HepG2 (cell line): ENCODE measurements at regions not wholly inside any gene's neighbourhood (a gene's known extent, or its start where the extent isn't known, plus 50 kb on each side); places are given as distances from the start of the nearest gene placed in this dataset.

Experiments
- ATAC-seq: fragments of 200-7000 bp; cut with Tn5 transposase; 3 replicates; pipeline ENCODE4 v1.9.1; 2020; ENCODE audit warnings: mild to moderate bottlenecking, moderate library complexity
- BruUV-seq: library from RNA; stranded (reverse); fragments of 400-500 nt; replicated peaks from 2 replicates; lab custom pipeline; 2021; lab: Mats Ljungman, UMichigan
- CTCF ChIA-PET: fragments of 300-600 bp; formaldehyde crosslinking; extraction: SDS; loops from one replicate; lab custom pipeline; 2021; ENCODE audit warnings: low total read pairs, inconsistent platforms, low intra/inter-chr PET ratio; lab: Yijun Ruan, JAX
- POLR2A ChIA-PET: fragments of 350-600 bp; sonication (Branson Sonifier 250); formaldehyde crosslinking; loops from one replicate; lab custom pipeline; 2020; ENCODE audit warnings: antibody characterized with exemption, inconsistent platforms; lab: Yijun Ruan, JAX
- DNase-seq: peaks from one replicate; pipeline ENCODE4 v3.0.0-alpha.2; 2015; ENCODE audit warnings: low spot score
- FAIRE-seq: peaks from 3 replicates; lab custom pipeline; 2011; peaks lifted over from hg19 to GRCh38; lab: Jason Lieb, UNC
- H2AFZ ChIP-seq: one replicate; pipeline ENCODE4 v1.6.1; 2011; ENCODE audit warnings: low read length, inconsistent platforms
- H3K27ac ChIP-seq: fragments of 300-600 bp; 3 replicates; pipeline ENCODE4 v1.8.0; 2011; ENCODE audit warnings: mixed run types, mild to moderate bottlenecking, mixed read lengths, low read length, inconsistent platforms; ENCODE audit not compliant: insufficient read depth; ENCODE audit errors: extremely low read length
- H3K27me3 ChIP-seq, 2 experiments: fragments of 200-600 bp in 1 of 2; 2 replicates in 1 of 2; 3 replicates in 1 of 2; pipeline versions ENCODE4 v1.6.0 to v1.8.0; 2011; ENCODE audit warnings: low read length in 2 of 2, mild to moderate bottlenecking in 2 of 2, moderate library complexity in 2 of 2, inconsistent platforms in 1 of 2; ENCODE audit not compliant: insufficient read depth in 2 of 2, control insufficient read depth in 1 of 2
- H3K36me3 ChIP-seq, 2 experiments: fragments of 200-600 bp in 1 of 2; replicated peaks in 1 of 2; 2 replicates in 1 of 2; 3 replicates in 1 of 2; pipeline versions ENCODE4 v1.5.1 to v1.8.0; 2011; ENCODE audit warnings: low read length in 2 of 2, inconsistent platforms in 1 of 2; ENCODE audit not compliant: insufficient read depth in 2 of 2, control insufficient read depth in 1 of 2
- H3K4me1 ChIP-seq: 2 replicates; pipeline ENCODE4 v1.5.1; 2012; ENCODE audit warnings: low read length, inconsistent platforms; ENCODE audit not compliant: insufficient read depth
- H3K4me2 ChIP-seq: 2 replicates; pipeline ENCODE4 v1.6.0; 2011; ENCODE audit warnings: low read depth, low read length, inconsistent platforms
- H3K4me3 ChIP-seq, 3 experiments: fragments of 200-600 bp in 1 of 3; sonication (generic), shearing (Covaris generic) in 1 of 3; replicated peaks in 1 of 3; 2 replicates each; pipeline ENCODE4 v1.5.1; 2011 to 2016; ENCODE audit warnings: low read length in 3 of 3, inconsistent platforms in 2 of 3, low read depth in 2 of 3, mild to moderate bottlenecking in 2 of 3, control low read depth in 1 of 3, mixed read lengths in 1 of 3; ENCODE audit not compliant: insufficient read depth in 1 of 3
- H3K79me2 ChIP-seq: one replicate; pipeline ENCODE4 v1.6.1; 2011; ENCODE audit warnings: low read length, inconsistent platforms; ENCODE audit not compliant: insufficient read depth
- H3K9ac ChIP-seq: 2 replicates; pipeline ENCODE4 v1.6.0; 2011; ENCODE audit warnings: mild to moderate bottlenecking, low read depth, low read length, inconsistent platforms; ENCODE audit not compliant: insufficient read depth
- H3K9me3 ChIP-seq: 2 replicates; pipeline ENCODE4 v1.5.1; 2012; ENCODE audit warnings: mild to moderate bottlenecking, low read length
- H4K20me1 ChIP-seq: 2 replicates; pipeline ENCODE4 v1.6.0; 2011; ENCODE audit warnings: inconsistent platforms, mild to moderate bottlenecking, low read length, moderate library complexity; ENCODE audit not compliant: insufficient read depth
- BHLHE40 ChIP-seq: IDR thresholded peaks from 2 replicates; pipeline ENCODE4 v1.6.1; 2011; ENCODE audit warnings: low read length, improper control_type of control experiment
- CREM ChIP-seq, 2 experiments: sonication (generic) in 1 of 2; formaldehyde crosslinking in 1 of 2; IDR thresholded peaks; 2 replicates each; pipeline versions ENCODE4 v1.4.0 to v1.6.1; 2016 to 2020; ENCODE audit warnings: antibody characterized with exemption in 1 of 2, mild to moderate bottlenecking in 1 of 2, missing genetic modification reagents in 1 of 2
- KDM1A ChIP-seq: IDR thresholded peaks from 2 replicates; pipeline ENCODE4 v1.6.1; 2016; ENCODE audit warnings: missing compliant biosample characterization
- MAFK ChIP-seq, 2 experiments: IDR thresholded peaks in 1 of 2; conservative IDR thresholded peaks in 1 of 2; 2 replicates each; pipeline ENCODE4 v1.6.1; 2011; ENCODE audit warnings: improper control_type of control experiment in 2 of 2, low read length in 2 of 2
- PAWR ChIP-seq: sonication (generic); formaldehyde crosslinking; IDR thresholded peaks from 2 replicates; pipeline ENCODE4 v1.4.0; 2020; ENCODE audit warnings: missing genetic modification reagents, mild to moderate bottlenecking, borderline replicate concordance
- RARG ChIP-seq: sonication (generic); formaldehyde crosslinking; IDR thresholded peaks from 2 replicates; pipeline ENCODE4 v1.4.0; 2020; ENCODE audit warnings: low read depth, mild to moderate bottlenecking, missing genetic modification reagents
- REL ChIP-seq: sonication (generic); formaldehyde crosslinking; conservative IDR thresholded peaks from 2 replicates; pipeline ENCODE4 v1.8.0; 2022; ENCODE audit warnings: mild to moderate bottlenecking, missing genetic modification reagents, moderate library complexity
- RFXANK ChIP-seq: IDR thresholded peaks from 2 replicates; pipeline ENCODE4 v1.6.1; 2016
- SNAPC2 ChIP-seq: sonication (generic); formaldehyde crosslinking; IDR thresholded peaks from 2 replicates; pipeline ENCODE4 v1.8.1; 2022; ENCODE audit warnings: mild to moderate bottlenecking, missing genetic modification reagents
- TAF15 ChIP-seq: fragments of 200-400 bp; formaldehyde crosslinking; IDR thresholded peaks from one replicate; pipeline ENCODE4 v1.6.1; 2018; ENCODE audit warnings: mild to moderate bottlenecking, low read depth, low read length; ENCODE audit not compliant: poor library complexity, severe bottlenecking
- TBL1XR1 ChIP-seq: fragments of 150-350 bp; IDR thresholded peaks from 2 replicates; pipeline ENCODE4 v1.6.1; 2014; ENCODE audit warnings: borderline replicate concordance, low read length; ENCODE audit not compliant: partially characterized antibody
- ZNF205 ChIP-seq: IDR thresholded peaks from 2 replicates; pipeline ENCODE4 v1.6.1; 2018; ENCODE audit warnings: missing biosample characterization, missing genetic modification reagents
- ZNF234 ChIP-seq: sonication (generic); formaldehyde crosslinking; conservative IDR thresholded peaks from 2 replicates; pipeline ENCODE4 v1.5.1; 2020; ENCODE audit warnings: mild to moderate bottlenecking, missing genetic modification reagents
- ZNF253 ChIP-seq: sonication (generic); formaldehyde crosslinking; IDR thresholded peaks from 2 replicates; pipeline ENCODE4 v1.8.0; 2022; ENCODE audit warnings: mild to moderate bottlenecking, missing genetic modification reagents, borderline replicate concordance
- ZNF552 ChIP-seq: sonication (generic); formaldehyde crosslinking; IDR thresholded peaks from 2 replicates; pipeline ENCODE4 v1.9.0; 2022; ENCODE audit warnings: missing genetic modification reagents, mild to moderate bottlenecking, borderline replicate concordance
- ZNF629 ChIP-seq: sonication (generic); formaldehyde crosslinking; conservative IDR thresholded peaks from 2 replicates; pipeline ENCODE4 v1.5.0; 2020; ENCODE audit warnings: missing genetic modification reagents
- WGBS: methylation state at CpG from one replicate; pipeline ENCODE4 v1.1.6; 2017; ENCODE audit warnings: low lambda C conversion rate; 5-methylcytosine and 5-hydroxymethylcytosine counted together
- in situ Hi-C: cut with HindIII; loops from 2 replicates; pipeline ENCODE4 v1.10.0; 2017; ENCODE audit warnings: low pct_unique_long_range_greater_than_20kb; ENCODE audit not compliant: extremely low pct_ligation_motif_present
- intact Hi-C: fragments of 100-400 bp; cut with micrococcal nuclease; formaldehyde crosslinking; loops from one replicate; pipeline ENCODE4 v1.10.0; 2022; ENCODE audit not compliant: unreplicated experiment
- TF ChIP-seq, protein P1 (sequence below): sonication (generic); formaldehyde crosslinking; IDR thresholded peaks from 2 replicates; pipeline ENCODE4 v1.4.0; 2020; ENCODE audit warnings: missing genetic modification reagents, low read depth, mild to moderate bottlenecking, borderline replicate concordance
- TF ChIP-seq, protein P2 (sequence below): sonication (generic); formaldehyde crosslinking; IDR thresholded peaks from 2 replicates; pipeline ENCODE4 v1.5.0; 2020; ENCODE audit warnings: mild to moderate bottlenecking, low read depth, missing genetic modification reagents, borderline replicate concordance
- TF ChIP-seq, protein P3 (sequence below): IDR thresholded peaks from 2 replicates; pipeline ENCODE4 v1.6.1; 2016; ENCODE audit warnings: low read depth, borderline replicate concordance
- TF ChIP-seq, protein P4 (sequence below): sonication (generic); formaldehyde crosslinking; IDR thresholded peaks from 2 replicates; pipeline ENCODE4 v1.4.0; 2020; ENCODE audit warnings: missing genetic modification reagents, mild to moderate bottlenecking, borderline replicate concordance

DNA sequence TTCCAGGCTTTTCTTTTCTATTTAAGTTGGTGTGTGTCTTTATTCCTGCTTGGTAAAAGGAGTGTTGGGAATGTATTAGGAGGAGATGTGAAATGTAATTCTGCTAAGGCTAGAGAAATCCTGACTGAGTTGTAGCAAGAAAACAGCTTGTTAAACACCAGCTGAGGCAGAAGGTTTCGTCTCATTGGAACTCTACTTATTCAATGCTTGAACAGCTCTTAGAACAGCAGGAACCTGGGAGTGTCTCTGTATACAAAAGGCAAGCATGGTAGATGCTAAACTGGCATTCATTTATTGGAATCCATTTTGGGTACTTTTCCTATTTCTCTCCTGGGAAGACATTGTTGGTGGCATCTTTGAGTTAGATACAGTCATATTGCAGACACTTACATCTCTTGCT, 280.9 kb downstream of the HRH4 start (continued):
- TF ChIP-seq, protein P1, sequence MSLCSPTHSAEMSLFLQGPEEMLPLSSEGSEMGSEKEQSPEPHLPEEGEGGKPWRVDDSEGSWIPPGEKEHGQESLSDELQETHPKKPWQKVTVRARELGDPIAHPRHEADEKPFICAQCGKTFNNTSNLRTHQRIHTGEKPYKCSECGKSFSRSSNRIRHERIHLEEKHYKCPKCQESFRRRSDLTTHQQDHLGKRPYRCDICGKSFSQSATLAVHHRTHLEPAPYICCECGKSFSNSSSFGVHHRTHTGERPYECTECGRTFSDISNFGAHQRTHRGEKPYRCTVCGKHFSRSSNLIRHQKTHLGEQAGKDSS (CRISPR knock-in tag) = no peak
- TF ChIP-seq ZNF552 (CRISPR knock-in tag) (no peak), CREM (IDR thresholded peaks at IDR 0.05) (no peak), CREM (CRISPR knock-in tag; IDR thresholded peaks at IDR 0.05) (no peak), ZNF253 (no peak), SNAPC2 (no peak)
- TF ChIP-seq, protein P2, sequence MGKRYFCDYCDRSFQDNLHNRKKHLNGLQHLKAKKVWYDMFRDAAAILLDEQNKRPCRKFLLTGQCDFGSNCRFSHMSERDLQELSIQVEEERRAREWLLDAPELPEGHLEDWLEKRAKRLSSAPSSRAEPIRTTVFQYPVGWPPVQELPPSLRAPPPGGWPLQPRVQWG (CRISPR knock-in tag) = no peak
- TF ChIP-seq, protein P3, sequence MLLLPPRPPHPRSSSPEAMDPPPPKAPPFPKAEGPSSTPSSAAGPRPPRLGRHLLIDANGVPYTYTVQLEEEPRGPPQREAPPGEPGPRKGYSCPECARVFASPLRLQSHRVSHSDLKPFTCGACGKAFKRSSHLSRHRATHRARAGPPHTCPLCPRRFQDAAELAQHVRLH = no peak

DNA sequence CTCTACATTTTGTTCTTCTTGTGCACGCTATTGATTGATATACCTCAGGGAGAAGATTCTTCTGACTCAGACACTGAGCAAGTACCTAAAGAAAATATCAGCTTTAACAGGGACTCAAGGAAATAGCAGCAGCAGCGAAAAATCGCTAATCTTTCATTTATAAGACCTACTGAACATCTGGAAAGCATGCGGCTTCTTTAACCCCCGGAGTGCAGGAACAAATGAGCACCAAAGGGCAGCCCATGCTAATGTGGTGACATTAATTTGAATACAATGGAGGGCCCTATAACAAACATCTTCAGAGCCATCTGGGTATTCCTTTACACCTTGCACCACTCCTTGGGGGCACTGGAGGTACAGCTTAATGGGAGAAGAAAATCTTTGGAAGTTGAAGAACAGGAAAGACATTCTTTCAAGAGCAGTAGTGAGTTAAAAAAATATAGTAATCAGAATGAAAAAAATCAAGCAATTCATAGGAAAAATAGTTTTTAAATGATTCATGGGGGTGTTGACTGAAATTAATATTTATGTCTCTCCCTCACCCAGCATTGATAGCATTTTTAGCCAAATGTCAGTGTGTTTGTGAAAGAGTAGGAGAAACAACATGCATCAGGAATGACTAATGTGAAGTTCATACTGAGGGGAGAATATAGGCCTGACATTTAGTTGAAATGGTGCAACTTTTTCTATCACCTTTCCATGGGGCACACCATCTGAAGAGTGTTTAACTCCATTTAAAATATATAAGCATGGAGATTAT, 281.7 kb downstream of the HRH4 start:
- Histone ChIP-seq H3K9ac (no peak overlapping the region), H2AFZ (no peak overlapping the region), H3K36me3 (no peaks in the 10 kb centered on the region), H3K4me3 (no peak overlapping the region), H4K20me1 (no peaks in the 10 kb centered on the region), H3K9me3 (no peaks in the 10 kb centered on the region), H3K4me2 (no peak overlapping the region), H3K4me1 (no peaks in the 10 kb centered on the region), H3K27me3 (no peaks in the 10 kb centered on the region; a peak in 1 of 5 replicates), H3K27ac (no peak overlapping the region), H3K79me2 (no peaks in the 10 kb centered on the region)
- POLR2A ChIA-PET = no interaction called here
- ATAC-seq (no peak), DNase-seq (no peak), FAIRE-seq (no peak)
- intact Hi-C loops = no loop called here
- in situ Hi-C loops = loop anchor here (25.0 kb wide), 2 partner anchors 255 to 380 kb away; no protein-coding TSS in a partner anchor
- no TSS peak for BruUV-seq
- 30% methylated on average over 5 of the region's 5 CpGs for WGBS
- CTCF ChIA-PET = no interaction called here
- TF ChIP-seq MAFK (conservative IDR thresholded peaks at IDR 0.05 in 1 of 2, IDR thresholded peaks at IDR 0.05 in 1 of 2; ENCODE audit: low read length in 2 of 2) (no peak), TAF15 (no peak), ZNF234 (CRISPR knock-in tag) (no peak), RARG (CRISPR knock-in tag) (no peak), ZNF629 (CRISPR knock-in tag) (no peak), KDM1A (CRISPR knock-in tag) (no peak), ZNF205 (no peak), PAWR (CRISPR knock-in tag) (no peak), RFXANK (no peak), BHLHE40 (no peak), REL (CRISPR knock-in tag) (no peak), TBL1XR1 (no peak)
- TF ChIP-seq, protein P4, sequence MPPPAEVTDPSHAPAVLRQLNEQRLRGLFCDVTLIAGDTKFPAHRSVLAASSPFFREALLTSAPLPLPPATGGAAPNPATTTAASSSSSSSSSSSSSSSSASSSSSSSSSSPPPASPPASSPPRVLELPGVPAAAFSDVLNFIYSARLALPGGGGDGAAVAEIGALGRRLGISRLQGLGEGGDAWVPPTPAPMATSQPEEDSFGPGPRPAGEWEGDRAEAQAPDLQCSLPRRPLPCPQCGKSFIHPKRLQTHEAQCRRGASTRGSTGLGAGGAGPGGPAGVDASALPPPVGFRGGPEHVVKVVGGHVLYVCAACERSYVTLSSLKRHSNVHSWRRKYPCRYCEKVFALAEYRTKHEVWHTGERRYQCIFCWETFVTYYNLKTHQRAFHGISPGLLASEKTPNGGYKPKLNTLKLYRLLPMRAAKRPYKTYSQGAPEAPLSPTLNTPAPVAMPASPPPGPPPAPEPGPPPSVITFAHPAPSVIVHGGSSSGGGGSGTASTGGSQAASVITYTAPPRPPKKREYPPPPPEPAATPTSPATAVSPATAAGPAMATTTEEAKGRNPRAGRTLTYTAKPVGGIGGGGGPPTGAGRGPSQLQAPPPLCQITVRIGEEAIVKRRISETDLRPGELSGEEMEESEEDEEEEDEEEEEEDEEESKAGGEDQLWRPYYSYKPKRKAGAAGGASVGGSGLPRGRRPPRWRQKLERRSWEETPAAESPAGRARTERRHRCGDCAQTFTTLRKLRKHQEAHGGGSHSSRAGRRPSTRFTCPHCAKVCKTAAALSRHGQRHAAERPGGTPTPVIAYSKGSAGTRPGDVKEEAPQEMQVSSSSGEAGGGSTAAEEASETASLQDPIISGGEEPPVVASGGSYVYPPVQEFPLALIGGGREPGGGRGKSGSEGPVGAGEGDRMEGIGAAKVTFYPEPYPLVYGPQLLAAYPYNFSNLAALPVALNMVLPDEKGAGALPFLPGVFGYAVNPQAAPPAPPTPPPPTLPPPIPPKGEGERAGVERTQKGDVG (CRISPR knock-in tag) = no peak
